Endothelial cell of umbilical vein (primary cell): ENCODE measurements at regions not wholly inside any gene's neighbourhood (a gene's known extent, or its start where the extent isn't known, plus 50 kb on each side); places are given as distances from the start of the nearest gene placed in this dataset.

Experiments used
- BruUV-seq: library from RNA; stranded (reverse); fragments of 400-500 nt; replicated peaks from 2 replicates; lab custom pipeline; 2021; lab: Mats Ljungman, UMichigan
- CTCF ChIA-PET: fragments of 300-600, 350-600 bp; sonication (Branson Sonifier 250); formaldehyde crosslinking; loops from one replicate; lab custom pipeline; 2021; ENCODE audit warnings: antibody characterized with exemption, inconsistent platforms; lab: Charles Lee
- POLR2A ChIA-PET: fragments of 300-600, 350-600 bp; sonication (Branson Sonifier 250); formaldehyde crosslinking; loops from one replicate; lab custom pipeline; 2021; ENCODE audit warnings: antibody characterized with exemption, inconsistent platforms; lab: Charles Lee
- DNase-seq: peaks from one replicate; pipeline ENCODE4 v3.0.0-alpha.2; 2011; ENCODE audit warnings: low read depth, low spot score
- FAIRE-seq: peaks from 2 replicates; lab custom pipeline; 2011; peaks lifted over from hg19 to GRCh38; lab: Jason Lieb, UNC
- H2AFZ ChIP-seq: 2 replicates; pipeline ENCODE4 v1.6.0; 2012; ENCODE audit warnings: low read depth, low read length, control low read depth, inconsistent platforms
- H3K27ac ChIP-seq: 2 replicates; pipeline ENCODE4 v1.5.1; 2011; ENCODE audit warnings: low read depth, mild to moderate bottlenecking, control low read depth, low read length, moderate library complexity; ENCODE audit not compliant: insufficient read depth
- H3K27me3 ChIP-seq, 2 experiments: 2 replicates each; pipeline versions ENCODE4 v1.6.0 to v1.6.1; 2011; ENCODE audit warnings: low read length in 2 of 2, mixed read lengths in 1 of 2; ENCODE audit not compliant: control insufficient read depth in 2 of 2, insufficient read depth in 2 of 2
- H3K36me3 ChIP-seq, 2 experiments: 2 replicates in 1 of 2; 3 replicates in 1 of 2; pipeline ENCODE4 v1.5.1; 2011; ENCODE audit warnings: low read length in 2 of 2, mild to moderate bottlenecking in 1 of 2, moderate library complexity in 1 of 2; ENCODE audit not compliant: control insufficient read depth in 2 of 2, insufficient read depth in 2 of 2; ENCODE audit errors: extremely low read depth in 1 of 2
- H3K4me1 ChIP-seq: 3 replicates; pipeline ENCODE4 v1.5.1; 2011; ENCODE audit warnings: mild to moderate bottlenecking, low read length; ENCODE audit not compliant: control insufficient read depth, insufficient read depth; ENCODE audit errors: extremely low read depth
- H3K4me2 ChIP-seq: 2 replicates; pipeline ENCODE4 v1.6.1; 2011; ENCODE audit warnings: low read length, control low read depth, mixed read lengths; ENCODE audit not compliant: insufficient read depth
- H3K4me3 ChIP-seq, 3 experiments: fragments of 200-600 bp in 1 of 3; sonication (generic), shearing (Covaris generic) in 1 of 3; replicated peaks in 1 of 3; 2 replicates each; pipeline ENCODE4 v1.5.1; 2011 to 2016; ENCODE audit warnings: control low read depth in 3 of 3, low read length in 3 of 3, mild to moderate bottlenecking in 2 of 3, inconsistent platforms in 1 of 3, low read depth in 1 of 3, moderate library complexity in 1 of 3; ENCODE audit not compliant: insufficient read depth in 1 of 3
- H3K79me2 ChIP-seq: 2 replicates; pipeline ENCODE4 v1.6.0; 2012; ENCODE audit warnings: low read length, inconsistent platforms; ENCODE audit not compliant: control insufficient read depth, insufficient read depth
- H3K9ac ChIP-seq: replicated peaks from 2 replicates; pipeline ENCODE3; 2011; ENCODE audit warnings: low read length, control low read depth; ENCODE audit not compliant: insufficient read depth; ENCODE audit errors: extremely low read depth
- H3K9me1 ChIP-seq: replicated peaks from 3 replicates; pipeline ENCODE4 v1.6.0; 2011; ENCODE audit warnings: mild to moderate bottlenecking, low read length; ENCODE audit not compliant: control insufficient read depth, insufficient read depth; ENCODE audit errors: extremely low read depth
- H3K9me3 ChIP-seq: replicated peaks from 2 replicates; pipeline ENCODE4 v1.5.1; 2012; ENCODE audit warnings: low read length, inconsistent platforms; ENCODE audit not compliant: control insufficient read depth, insufficient read depth
- H4K20me1 ChIP-seq: replicated peaks from 2 replicates; pipeline ENCODE3; 2011; ENCODE audit warnings: mild to moderate bottlenecking, low read length; ENCODE audit not compliant: control insufficient read depth, insufficient read depth; ENCODE audit errors: extremely low read depth
- CTCF ChIP-seq, 2 donors: IDR thresholded peaks; 1 replicate in 1 of 2; 2 replicates in 1 of 2; pipeline ENCODE4 v1.5.1; 2011; ENCODE audit warnings: low read length in 2 of 2, mild to moderate bottlenecking in 2 of 2, moderate library complexity in 2 of 2, control low read depth in 1 of 2, inconsistent platforms in 1 of 2, low read depth in 1 of 2; ENCODE audit not compliant: insufficient read depth in 1 of 2; ENCODE audit errors: extremely low read depth in 1 of 2
- EZH2 ChIP-seq: IDR thresholded peaks from 2 replicates; pipeline ENCODE4 v1.6.1; 2012; ENCODE audit warnings: borderline replicate concordance, low read depth, mild to moderate bottlenecking, moderate library complexity, low read length, inconsistent platforms; ENCODE audit not compliant: severe bottlenecking
- FOS ChIP-seq: IDR thresholded peaks from 2 replicates; pipeline ENCODE4 v1.6.1; 2011; ENCODE audit warnings: mild to moderate bottlenecking, low read length, moderate library complexity, borderline replicate concordance; ENCODE audit not compliant: insufficient read depth
- GATA2 ChIP-seq: IDR thresholded peaks from 2 replicates; pipeline ENCODE4 v1.7.0; 2011; ENCODE audit warnings: low read depth, mild to moderate bottlenecking, moderate library complexity, mixed read lengths, low read length; ENCODE audit not compliant: insufficient read length, insufficient read depth
- JUN ChIP-seq: IDR thresholded peaks from 2 replicates; pipeline ENCODE4 v1.6.1; 2011; ENCODE audit warnings: borderline replicate concordance, low read depth; ENCODE audit not compliant: insufficient read length, insufficient read depth
- MYC ChIP-seq: IDR thresholded peaks from one replicate; pipeline ENCODE4 v1.6.1; 2011; ENCODE audit warnings: mild to moderate bottlenecking, low read depth, low read length
- POLR2A ChIP-seq: IDR thresholded peaks from 2 replicates; pipeline ENCODE4 v1.6.1; 2012; ENCODE audit warnings: low read depth, mild to moderate bottlenecking, control low read depth, low read length
- POLR2AphosphoS5 ChIP-seq: IDR thresholded peaks from 2 replicates; pipeline ENCODE4 v1.6.1; 2012; ENCODE audit warnings: low read depth, mild to moderate bottlenecking, control low read depth, low read length, moderate library complexity; ENCODE audit not compliant: insufficient read depth
- dilution Hi-C: fragments of 300-500 bp; cut with MboI; formaldehyde crosslinking; loops from one replicate; pipeline ENCODE4 v1.15.0; 2019; ENCODE audit warnings: low sequenced_read_pairs; ENCODE audit not compliant: extremely low pct_ligation_motif_present
- intact Hi-C: fragments of 100-400 bp; cut with micrococcal nuclease; formaldehyde crosslinking; loops from one replicate; pipeline ENCODE4 v1.10.0; 2022
- TF ChIP-seq, protein P1 (sequence below): IDR thresholded peaks from 2 replicates; pipeline ENCODE4 v1.6.1; 2011; ENCODE audit not compliant: insufficient read depth, insufficient read length

- Histone ChIP-seq H3K27ac (no peak overlapping the region), H3K4me3 (no peak overlapping the region), H3K36me3 (no peaks in the 10 kb centered on the region), H3K4me1 (no peaks in the 10 kb centered on the region), H3K27me3 (no peaks in the 10 kb centered on the region), H3K79me2 (no peaks in the 10 kb centered on the region), H3K4me2 (no peak overlapping the region), H2AFZ (no peak overlapping the region), H3K9me1 (no peaks in the 10 kb centered on the region), H3K9ac (no peak overlapping the region), H4K20me1 (no peaks in the 10 kb centered on the region), H3K9me3 (no peaks in the 10 kb centered on the region)
- FAIRE-seq (no peak), DNase-seq (no peak)
- no TSS peak for BruUV-seq
- intact Hi-C loops (no loop called here), dilution Hi-C loops (no loop called here)
- TF ChIP-seq GATA2 = no peak
- TF ChIP-seq EZH2 = no peak
- no peak for TF ChIP-seq CTCF (IDR thresholded peaks at IDR 0.05; ENCODE audit: extremely low read depth in 1 of 2, insufficient read depth in 1 of 2, low read depth in 1 of 2, low read length in 2 of 2)
- no peak for TF ChIP-seq JUN
- TF ChIP-seq, protein P1, sequence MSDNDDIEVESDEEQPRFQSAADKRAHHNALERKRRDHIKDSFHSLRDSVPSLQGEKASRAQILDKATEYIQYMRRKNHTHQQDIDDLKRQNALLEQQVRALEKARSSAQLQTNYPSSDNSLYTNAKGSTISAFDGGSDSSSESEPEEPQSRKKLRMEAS = no peak
- no peak for TF ChIP-seq FOS
- TF ChIP-seq POLR2A = no peak
- TF ChIP-seq POLR2AphosphoS5 = no peak
- TF ChIP-seq MYC = no peak
- CTCF ChIA-PET = no interaction called here
- POLR2A ChIA-PET = no interaction called here
Measured at GRCh38 chrX:39397561-39398199, 596.4 kb downstream of the MID1IP1 start.
